ENCODE measurements at regions not wholly inside any gene's neighbourhood (a gene's known extent, or its start where the extent isn't known, plus 50 kb on each side); places are given as distances from the start of the nearest gene placed in this dataset.

GRCh38 chr12:62138527-62138926 is 121.7 kb upstream of the USP15 start:
- TF ChIP-seq REST (IDR thresholded peaks at IDR 0.05; ENCODE audit: insufficient replicate concordance, low read depth) = no peak
- no peak for TF ChIP-seq GABPA (IDR thresholded peaks at IDR 0.05; ENCODE audit: low read depth)
- TF ChIP-seq, protein P1, sequence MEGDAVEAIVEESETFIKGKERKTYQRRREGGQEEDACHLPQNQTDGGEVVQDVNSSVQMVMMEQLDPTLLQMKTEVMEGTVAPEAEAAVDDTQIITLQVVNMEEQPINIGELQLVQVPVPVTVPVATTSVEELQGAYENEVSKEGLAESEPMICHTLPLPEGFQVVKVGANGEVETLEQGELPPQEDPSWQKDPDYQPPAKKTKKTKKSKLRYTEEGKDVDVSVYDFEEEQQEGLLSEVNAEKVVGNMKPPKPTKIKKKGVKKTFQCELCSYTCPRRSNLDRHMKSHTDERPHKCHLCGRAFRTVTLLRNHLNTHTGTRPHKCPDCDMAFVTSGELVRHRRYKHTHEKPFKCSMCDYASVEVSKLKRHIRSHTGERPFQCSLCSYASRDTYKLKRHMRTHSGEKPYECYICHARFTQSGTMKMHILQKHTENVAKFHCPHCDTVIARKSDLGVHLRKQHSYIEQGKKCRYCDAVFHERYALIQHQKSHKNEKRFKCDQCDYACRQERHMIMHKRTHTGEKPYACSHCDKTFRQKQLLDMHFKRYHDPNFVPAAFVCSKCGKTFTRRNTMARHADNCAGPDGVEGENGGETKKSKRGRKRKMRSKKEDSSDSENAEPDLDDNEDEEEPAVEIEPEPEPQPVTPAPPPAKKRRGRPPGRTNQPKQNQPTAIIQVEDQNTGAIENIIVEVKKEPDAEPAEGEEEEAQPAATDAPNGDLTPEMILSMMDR (IDR thresholded peaks at IDR 0.05; ENCODE audit: insufficient read depth, low read length) = no peak
- TF ChIP-seq POLR2AphosphoS5 (IDR thresholded peaks at IDR 0.05; ENCODE audit: low read depth) = no peak
- no peak for TF ChIP-seq SPI1 (IDR thresholded peaks at IDR 0.05; ENCODE audit: borderline replicate concordance, low read depth)
